ENCODE measurements at regions not wholly inside any gene's neighbourhood (a gene's known extent, or its start where the extent isn't known, plus 50 kb on each side); places are given as distances from the start of the nearest gene placed in this dataset.

GRCh38 chr7:22613496-22613895 lies 113.5 kb upstream of the IL6 start:
- CTCF ChIA-PET: no interaction called here
- no peak for DNase-seq
- Mint-ChIP-seq H3K27ac (no peak overlapping the region), H3K27me3 (ENCODE audit: low read depth) (peaks cover 39% of the 10 kb centered on the region), H3K4me3 (no peak overlapping the region), H3K9me3 (ENCODE audit: insufficient read depth) (peaks cover 16% of the 10 kb centered on the region), H3K36me3 (ENCODE audit: low read depth) (peaks cover 8% of the 10 kb centered on the region), H3K4me1 (ENCODE audit: low read depth) (no peaks in the 10 kb centered on the region)
- no peak for ATAC-seq
- POLR2A ChIA-PET: no interaction called here

- no peaks in the 10 kb centered on the region for H3K4me1 Mint-ChIP-seq (ENCODE audit: low read depth)
- H3K4me3 Mint-ChIP-seq: no peak overlapping the region
- no peak overlapping the region for H3K27ac Mint-ChIP-seq
- ChIA-PET POLR2A (no interaction called here), CTCF (no interaction called here)
- DNase-seq: no peak
- peaks cover 8% of the 10 kb centered on the region for H3K36me3 Mint-ChIP-seq (ENCODE audit: low read depth)
- peaks cover 36% of the 10 kb centered on the region for H3K27me3 Mint-ChIP-seq (ENCODE audit: low read depth)
- H3K9me3 Mint-ChIP-seq (ENCODE audit: insufficient read depth): peaks cover 9% of the 10 kb centered on the region
- ATAC-seq: no peak
Measured at GRCh38 chr7:22612776-22613175, 112.8 kb upstream of the STEAP1B start.

- Mint-ChIP-seq H3K27ac (no peak overlapping the region), H3K27me3 (ENCODE audit: low read depth) (peaks cover 29% of the 10 kb centered on the region), H3K4me3 (no peak overlapping the region), H3K4me1 (ENCODE audit: low read depth) (no peaks in the 10 kb centered on the region), H3K36me3 (ENCODE audit: low read depth) (no peaks in the 10 kb centered on the region), H3K9me3 (ENCODE audit: insufficient read depth) (peaks cover under 1% of the 10 kb centered on the region)
- ChIA-PET POLR2A (no interaction called here), CTCF (no interaction called here)
- ATAC-seq (no peak), DNase-seq (no peak)
Measured at GRCh38 chr7:22611758-22612079, 111.7 kb upstream of the STEAP1B start.

GRCh38 chr7:22610951-22611757 lies 111.2 kb upstream of the STEAP1B start:
- ATAC-seq (no peak), DNase-seq (no peak)
- H3K4me1 Mint-ChIP-seq (ENCODE audit: low read depth): no peaks in the 10 kb centered on the region
- H3K27me3 Mint-ChIP-seq (ENCODE audit: low read depth): peaks cover 29% of the 10 kb centered on the region
- no peaks in the 10 kb centered on the region for H3K36me3 Mint-ChIP-seq (ENCODE audit: low read depth)
- H3K27ac Mint-ChIP-seq: no peak overlapping the region
- no peaks in the 10 kb centered on the region for H3K9me3 Mint-ChIP-seq (ENCODE audit: insufficient read depth)
- ChIA-PET CTCF (interaction anchor here (1.0 kb wide), 1 partner anchor 117 kb away, joined by 3 read pairs; no protein-coding TSS in a partner anchor), POLR2A (no interaction called here)
- H3K4me3 Mint-ChIP-seq: no peak overlapping the region

GRCh38 chr7:22610263-22610662 lies 110.3 kb upstream of the STEAP1B start:
- H3K27me3 Mint-ChIP-seq (ENCODE audit: low read depth): peaks cover 31% of the 10 kb centered on the region
- H3K27ac Mint-ChIP-seq: no peak overlapping the region
- no peak for ATAC-seq
- ChIA-PET POLR2A (no interaction called here), CTCF (interaction anchor here (1.0 kb wide), 1 partner anchor 118 kb away, joined by 3 read pairs; no protein-coding TSS in a partner anchor)
- H3K4me1 Mint-ChIP-seq (ENCODE audit: low read depth): no peaks in the 10 kb centered on the region
- H3K9me3 Mint-ChIP-seq (ENCODE audit: insufficient read depth): no peaks in the 10 kb centered on the region
- no peak overlapping the region for H3K4me3 Mint-ChIP-seq
- DNase-seq: no peak
- no peaks in the 10 kb centered on the region for H3K36me3 Mint-ChIP-seq (ENCODE audit: low read depth)

- no peak overlapping the region for H3K27ac Mint-ChIP-seq
- CTCF ChIA-PET: no interaction called here
- ATAC-seq (no peak), DNase-seq (no peak)
- H3K4me3 Mint-ChIP-seq: no peak overlapping the region
- no peaks in the 10 kb centered on the region for H3K4me1 Mint-ChIP-seq (ENCODE audit: low read depth)
- no peaks in the 10 kb centered on the region for H3K36me3 Mint-ChIP-seq (ENCODE audit: low read depth)
- H3K27me3 Mint-ChIP-seq (ENCODE audit: low read depth): peaks cover 37% of the 10 kb centered on the region
- H3K9me3 Mint-ChIP-seq (ENCODE audit: insufficient read depth): no peaks in the 10 kb centered on the region
- POLR2A ChIA-PET: no interaction called here
Measured at GRCh38 chr7:22607180-22607579, 107.2 kb upstream of the STEAP1B start.

GRCh38 chr7:22604246-22604645 lies 104.3 kb upstream of the STEAP1B start:
- ATAC-seq (no peak), DNase-seq (no peak)
- Mint-ChIP-seq H3K27ac (no peak overlapping the region), H3K36me3 (ENCODE audit: low read depth) (no peaks in the 10 kb centered on the region), H3K4me1 (ENCODE audit: low read depth) (no peaks in the 10 kb centered on the region), H3K9me3 (ENCODE audit: insufficient read depth) (no peaks in the 10 kb centered on the region), H3K4me3 (no peak overlapping the region), H3K27me3 (ENCODE audit: low read depth) (peaks cover 54% of the 10 kb centered on the region)
- CTCF ChIA-PET: no interaction called here
- POLR2A ChIA-PET: no interaction called here

- DNase-seq (no peak), ATAC-seq (no peak)
- H3K27me3 Mint-ChIP-seq (ENCODE audit: low read depth): peaks cover 64% of the 10 kb centered on the region
- no peaks in the 10 kb centered on the region for H3K9me3 Mint-ChIP-seq (ENCODE audit: insufficient read depth)
- CTCF ChIA-PET: interaction anchor here (1.3 kb wide), 1 partner anchor 124 kb away, joined by 3 read pairs; the partner anchor contains the start of gene IL6
- no peak overlapping the region for H3K27ac Mint-ChIP-seq
- no peaks in the 10 kb centered on the region for H3K4me1 Mint-ChIP-seq (ENCODE audit: low read depth)
- H3K36me3 Mint-ChIP-seq (ENCODE audit: low read depth): no peaks in the 10 kb centered on the region
- H3K4me3 Mint-ChIP-seq: no peak overlapping the region
- POLR2A ChIA-PET: no interaction called here
Measured at GRCh38 chr7:22601812-22602565, 102.0 kb upstream of the STEAP1B start.

- H3K4me1 Mint-ChIP-seq (ENCODE audit: low read depth): no peaks in the 10 kb centered on the region
- ChIA-PET CTCF (interaction anchor here (1.3 kb wide), 1 partner anchor 125 kb away, joined by 3 read pairs; the partner anchor contains the start of gene IL6), POLR2A (no interaction called here)
- H3K4me3 Mint-ChIP-seq: no peak overlapping the region
- no peak overlapping the region for H3K27ac Mint-ChIP-seq
- DNase-seq (no peak), ATAC-seq (no peak)
- H3K36me3 Mint-ChIP-seq (ENCODE audit: low read depth): no peaks in the 10 kb centered on the region
- peaks cover 65% of the 10 kb centered on the region for H3K27me3 Mint-ChIP-seq (ENCODE audit: low read depth)
- no peaks in the 10 kb centered on the region for H3K9me3 Mint-ChIP-seq (ENCODE audit: insufficient read depth)
Measured at GRCh38 chr7:22601408-22601807, 101.4 kb upstream of the STEAP1B start.

- no peak overlapping the region for H3K4me3 Mint-ChIP-seq
- CTCF ChIA-PET: no interaction called here
- H3K27ac Mint-ChIP-seq: no peak overlapping the region
- no peaks in the 10 kb centered on the region for H3K36me3 Mint-ChIP-seq (ENCODE audit: low read depth)
- H3K9me3 Mint-ChIP-seq (ENCODE audit: insufficient read depth): no peaks in the 10 kb centered on the region
- H3K27me3 Mint-ChIP-seq (ENCODE audit: low read depth): peaks cover 67% of the 10 kb centered on the region
- ATAC-seq: no peak
- no peaks in the 10 kb centered on the region for H3K4me1 Mint-ChIP-seq (ENCODE audit: low read depth)
- POLR2A ChIA-PET: no interaction called here
- DNase-seq: no peak
Measured at GRCh38 chr7:22601003-22601402, 101.0 kb upstream of the STEAP1B start.

GRCh38 chr7:22598318-22598920 lies 98.4 kb upstream of the STEAP1B start:
- Mint-ChIP-seq H3K4me1 (ENCODE audit: low read depth) (no peaks in the 10 kb centered on the region), H3K27ac (no peak overlapping the region), H3K4me3 (no peak overlapping the region), H3K9me3 (ENCODE audit: insufficient read depth) (no peaks in the 10 kb centered on the region), H3K27me3 (ENCODE audit: low read depth) (peaks cover 62% of the 10 kb centered on the region), H3K36me3 (ENCODE audit: low read depth) (no peaks in the 10 kb centered on the region)
- ATAC-seq: no peak
- ChIA-PET CTCF (interaction anchor here (0.8 kb wide), 1 partner anchor 128 kb away, joined by 3 read pairs; the partner anchor contains the start of gene IL6), POLR2A (no interaction called here)
- no peak for DNase-seq

- Mint-ChIP-seq H3K27ac (no peak overlapping the region), H3K36me3 (ENCODE audit: low read depth) (no peaks in the 10 kb centered on the region), H3K9me3 (ENCODE audit: insufficient read depth) (no peaks in the 10 kb centered on the region), H3K27me3 (ENCODE audit: low read depth) (peaks cover 59% of the 10 kb centered on the region), H3K4me1 (ENCODE audit: low read depth) (no peaks in the 10 kb centered on the region), H3K4me3 (no peak overlapping the region)
- POLR2A ChIA-PET: no interaction called here
- DNase-seq (no peak), ATAC-seq (no peak)
- CTCF ChIA-PET: interaction anchor here (0.8 kb wide), 1 partner anchor 129 kb away, joined by 3 read pairs; the partner anchor contains the start of gene IL6
Measured at GRCh38 chr7:22597844-22598243, 97.9 kb upstream of the STEAP1B start.
